GM12864 (cell line): ENCODE measurements at regions not wholly inside any gene's neighbourhood (a gene's known extent, or its start where the extent isn't known, plus 50 kb on each side); places are given as distances from the start of the nearest gene placed in this dataset.

ENCODE experiments used
- DNase-seq: peaks from one replicate; pipeline ENCODE4 v3.0.0-alpha.2; 2011; ENCODE audit warnings: low read depth
- H3K4me3 ChIP-seq: 2 replicates; pipeline ENCODE4 v1.5.1; 2011; ENCODE audit warnings: mild to moderate bottlenecking, low read depth, low read length, control low read depth
- CTCF ChIP-seq: IDR thresholded peaks from 2 replicates; pipeline ENCODE4 v1.5.1; 2011; ENCODE audit warnings: low read depth, mild to moderate bottlenecking, moderate library complexity, low read length, control low read depth, inconsistent platforms; ENCODE audit errors: missing control alignments

GRCh38 chrX:140933874-140934655, 68.3 kb upstream of the SPANXB1 start:
- no peak for TF ChIP-seq CTCF
- no peak overlapping the region for H3K4me3 ChIP-seq
- no peak for DNase-seq

GRCh38 chrX:140943513-140943912, 58.9 kb upstream of the SPANXB1 start:
- no peak overlapping the region for H3K4me3 ChIP-seq
- DNase-seq, result no peak
- no peak for TF ChIP-seq CTCF

- DNase-seq, result no peak
- H3K4me3 ChIP-seq, result no peak overlapping the region
- no peak for TF ChIP-seq CTCF
Observed at GRCh38 chrX:140944710-140945109, 57.7 kb upstream of the SPANXB1 start.

GRCh38 chrX:140948827-140949226, 53.6 kb upstream of the SPANXB1 start:
- no peak for DNase-seq
- no peak for TF ChIP-seq CTCF
- no peak overlapping the region for H3K4me3 ChIP-seq

- TF ChIP-seq CTCF, result no peak
- H3K4me3 ChIP-seq, result no peak overlapping the region
- DNase-seq, result no peak
Observed at GRCh38 chrX:140949233-140949632, 53.2 kb upstream of the SPANXB1 start.
